B cell (primary cell): ENCODE measurements at regions not wholly inside any gene's neighbourhood (a gene's known extent, or its start where the extent isn't known, plus 50 kb on each side); places are given as distances from the start of the nearest gene placed in this dataset.

Experiments
- EZH2 ChIP-seq: IDR thresholded peaks from 2 replicates; pipeline ENCODE4 v1.6.1; 2012; ENCODE audit warnings: borderline replicate concordance, low read depth, mild to moderate bottlenecking, moderate library complexity, low read length; ENCODE audit not compliant: insufficient read depth, poor library complexity, severe bottlenecking
- TF ChIP-seq, protein P1 (sequence below): fragments of 200-600 bp; IDR thresholded peaks from one replicate; pipeline ENCODE4 v1.8.0; 2022; ENCODE audit warnings: antibody characterized with exemption, mild to moderate bottlenecking

DNA sequence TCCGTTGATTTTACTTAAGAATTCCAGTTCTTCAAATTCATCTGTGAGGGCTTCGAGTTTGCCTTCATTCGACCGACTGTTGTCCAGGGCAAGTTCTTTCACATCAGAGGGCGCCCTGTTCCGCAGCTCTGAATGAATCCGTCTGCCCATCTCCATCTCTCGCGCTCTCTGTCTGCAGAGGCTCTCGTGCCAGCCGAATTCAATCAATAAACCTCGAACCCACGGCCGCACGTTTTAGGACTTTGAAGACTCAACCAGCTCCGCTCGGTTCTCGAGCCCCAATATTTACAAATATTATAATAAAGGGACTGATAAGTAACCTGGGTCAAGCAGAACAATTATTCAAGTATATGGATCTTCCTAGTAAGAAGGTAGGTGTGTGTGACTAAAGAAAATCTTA lies 556.4 kb upstream of the SMIM31 start:
- TF ChIP-seq, protein P1, sequence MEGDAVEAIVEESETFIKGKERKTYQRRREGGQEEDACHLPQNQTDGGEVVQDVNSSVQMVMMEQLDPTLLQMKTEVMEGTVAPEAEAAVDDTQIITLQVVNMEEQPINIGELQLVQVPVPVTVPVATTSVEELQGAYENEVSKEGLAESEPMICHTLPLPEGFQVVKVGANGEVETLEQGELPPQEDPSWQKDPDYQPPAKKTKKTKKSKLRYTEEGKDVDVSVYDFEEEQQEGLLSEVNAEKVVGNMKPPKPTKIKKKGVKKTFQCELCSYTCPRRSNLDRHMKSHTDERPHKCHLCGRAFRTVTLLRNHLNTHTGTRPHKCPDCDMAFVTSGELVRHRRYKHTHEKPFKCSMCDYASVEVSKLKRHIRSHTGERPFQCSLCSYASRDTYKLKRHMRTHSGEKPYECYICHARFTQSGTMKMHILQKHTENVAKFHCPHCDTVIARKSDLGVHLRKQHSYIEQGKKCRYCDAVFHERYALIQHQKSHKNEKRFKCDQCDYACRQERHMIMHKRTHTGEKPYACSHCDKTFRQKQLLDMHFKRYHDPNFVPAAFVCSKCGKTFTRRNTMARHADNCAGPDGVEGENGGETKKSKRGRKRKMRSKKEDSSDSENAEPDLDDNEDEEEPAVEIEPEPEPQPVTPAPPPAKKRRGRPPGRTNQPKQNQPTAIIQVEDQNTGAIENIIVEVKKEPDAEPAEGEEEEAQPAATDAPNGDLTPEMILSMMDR, result no peak
- TF ChIP-seq EZH2, result no peak
